Smooth muscle cell (in vitro differentiated cells): ENCODE measurements at regions not wholly inside any gene's neighbourhood (a gene's known extent, or its start where the extent isn't known, plus 50 kb on each side); places are given as distances from the start of the nearest gene placed in this dataset.

Experiments used
- DNase-seq: peaks from one replicate; lab custom pipeline; 2025; ENCODE audit not compliant: unreplicated experiment; lab: John Stamatoyannopoulos, UW
- H2AFZ ChIP-seq: fragments of 200-600 bp; sonication (generic); 2 replicates; pipeline ENCODE4 v1.6.0; 2016; ENCODE audit warnings: antibody characterized with exemption, low read depth, mild to moderate bottlenecking
- H3F3A ChIP-seq: fragments of 200-600 bp; sonication (generic); 2 replicates; pipeline ENCODE4 v1.6.0; 2017; ENCODE audit warnings: antibody characterized with exemption, low read depth
- H3K27ac ChIP-seq: fragments of 200-600 bp; sonication (generic); 2 replicates; pipeline ENCODE4 v1.5.1; 2016; ENCODE audit warnings: low read depth, mild to moderate bottlenecking
- H3K27me3 ChIP-seq: fragments of 200-600 bp; sonication (generic); 2 replicates; pipeline ENCODE4 v1.6.1; 2016; ENCODE audit warnings: low read depth, mild to moderate bottlenecking
- H3K36me3 ChIP-seq: fragments of 200-600 bp; sonication (generic); 2 replicates; pipeline ENCODE4 v1.5.1; 2016; ENCODE audit warnings: low read depth
- H3K4me1 ChIP-seq: fragments of 200-600 bp; sonication (generic); 2 replicates; pipeline ENCODE4 v1.5.1; 2016; ENCODE audit warnings: low read depth
- H3K4me2 ChIP-seq: fragments of 200-600 bp; sonication (generic); 2 replicates; pipeline ENCODE4 v1.6.0; 2016; ENCODE audit warnings: mild to moderate bottlenecking
- H3K4me3 ChIP-seq: fragments of 200-600 bp; sonication (generic); 2 replicates; pipeline ENCODE4 v1.5.1; 2016; ENCODE audit warnings: mild to moderate bottlenecking
- H3K79me2 ChIP-seq: fragments of 200-600 bp; sonication (generic); 2 replicates; pipeline ENCODE4 v1.6.0; 2016; ENCODE audit warnings: low read depth, mild to moderate bottlenecking
- H3K9ac ChIP-seq: fragments of 200-600 bp; sonication (generic); 2 replicates; pipeline ENCODE4 v1.6.0; 2016; ENCODE audit warnings: low read depth
- H3K9me3 ChIP-seq: fragments of 200-600 bp; sonication (generic); replicated peaks from 2 replicates; pipeline ENCODE4 v1.5.1; 2016; ENCODE audit warnings: low read depth
- H4K20me1 ChIP-seq: fragments of 200-600 bp; sonication (generic); 2 replicates; pipeline ENCODE4 v1.6.0; 2016; ENCODE audit warnings: low read depth
- CTCF ChIP-seq: fragments of 200-600 bp; sonication (generic); IDR thresholded peaks from 2 replicates; pipeline ENCODE4 v1.5.1; 2017; ENCODE audit warnings: borderline replicate concordance, mild to moderate bottlenecking, antibody characterized with exemption; ENCODE audit not compliant: insufficient read depth, poor library complexity, severe bottlenecking
- WGBS: methylation state at CpG from one replicate; pipeline ENCODE4 v1.1.7; 2016; ENCODE audit warnings: low lambda C conversion rate; 5-methylcytosine and 5-hydroxymethylcytosine counted together

- no peak overlapping the region for H3K4me3 ChIP-seq
These were observed 492.2 kb upstream of the ARRDC3 start for GRCh38 chr5:91875196-91875779.

GRCh38 chr5:91867799-91868198 is 484.7 kb upstream of the ARRDC3 start:
- Histone ChIP-seq H2AFZ (no peak overlapping the region), H3F3A (no peaks in the 10 kb centered on the region), H4K20me1 (no peaks in the 10 kb centered on the region), H3K4me1 (peaks cover 9% of the 10 kb centered on the region), H3K79me2 (no peaks in the 10 kb centered on the region), H3K4me2 (no peak overlapping the region), H3K27ac (no peak overlapping the region), H3K27me3 (no peaks in the 10 kb centered on the region), H3K36me3 (no peaks in the 10 kb centered on the region), H3K9ac (no peak overlapping the region), H3K4me3 (no peak overlapping the region), H3K9me3 (no peaks in the 10 kb centered on the region)
- no peak for DNase-seq
- no peak for TF ChIP-seq CTCF

More at GRCh38 chr5:91875196-91875779, 492.2 kb upstream of the ARRDC3 start:
- Histone ChIP-seq H2AFZ (no peak overlapping the region), H3K79me2 (no peaks in the 10 kb centered on the region), H3K9ac (no peak overlapping the region), H3F3A (no peaks in the 10 kb centered on the region), H3K27ac (no peak overlapping the region), H3K9me3 (no peaks in the 10 kb centered on the region), H3K4me1 (peaks cover 5% of the 10 kb centered on the region), H4K20me1 (no peaks in the 10 kb centered on the region), H3K4me2 (no peak overlapping the region), H3K27me3 (no peaks in the 10 kb centered on the region), H3K36me3 (no peaks in the 10 kb centered on the region)
- 86% methylated on average over 9 of the region's 9 CpGs for WGBS
- no peak for DNase-seq
- TF ChIP-seq CTCF: no peak

GRCh38 chr5:91865915-91866314 is 482.8 kb upstream of the ARRDC3 start:
- Histone ChIP-seq H3F3A (no peaks in the 10 kb centered on the region), H3K9ac (no peak overlapping the region), H3K9me3 (no peaks in the 10 kb centered on the region), H2AFZ (no peak overlapping the region), H3K27ac (no peak overlapping the region), H4K20me1 (no peaks in the 10 kb centered on the region), H3K79me2 (no peaks in the 10 kb centered on the region), H3K36me3 (no peaks in the 10 kb centered on the region), H3K4me1 (peaks cover 9% of the 10 kb centered on the region), H3K4me2 (no peak overlapping the region), H3K27me3 (no peaks in the 10 kb centered on the region), H3K4me3 (no peak overlapping the region)
- no peak for TF ChIP-seq CTCF
- DNase-seq: no peak

- Histone ChIP-seq H3F3A (no peaks in the 10 kb centered on the region), H3K9ac (no peak overlapping the region), H3K9me3 (no peaks in the 10 kb centered on the region), H3K36me3 (no peaks in the 10 kb centered on the region), H2AFZ (peak overlapping the region; percentile 30), H3K27ac (no peak overlapping the region), H4K20me1 (no peaks in the 10 kb centered on the region), H3K4me2 (no peak overlapping the region), H3K4me3 (no peak overlapping the region), H3K4me1 (peaks cover 9% of the 10 kb centered on the region), H3K79me2 (no peaks in the 10 kb centered on the region), H3K27me3 (no peaks in the 10 kb centered on the region)
- no peak for TF ChIP-seq CTCF
- DNase-seq: no peak
- WGBS: 50% methylated on average over 1 of the region's 1 CpG
These were observed 481.8 kb upstream of the ARRDC3 start for GRCh38 chr5:91864962-91865361.
